Esophagus (tissue), 2 donors: ENCODE measurements at regions not wholly inside any gene's neighbourhood (a gene's known extent, or its start where the extent isn't known, plus 50 kb on each side); places are given as distances from the start of the nearest gene placed in this dataset.

Experiments used
- H3K27ac ChIP-seq, 2 donors: one replicate each; pipeline ENCODE4 v1.5.1; 2013; ENCODE audit warnings: low read depth in 2 of 2, mild to moderate bottlenecking in 2 of 2, inconsistent platforms in 1 of 2, low read length in 1 of 2, moderate library complexity in 1 of 2
- H3K27me3 ChIP-seq, 2 donors: one replicate each; pipeline ENCODE4 v1.6.1; 2013; ENCODE audit warnings: low read length in 2 of 2, control low read depth in 1 of 2, mild to moderate bottlenecking in 1 of 2; ENCODE audit not compliant: insufficient read depth in 2 of 2, control insufficient read depth in 1 of 2
- H3K36me3 ChIP-seq, 2 donors: one replicate each; pipeline ENCODE4 v1.6.1; 2013; ENCODE audit warnings: low read length in 1 of 2; ENCODE audit not compliant: control insufficient read depth in 2 of 2, insufficient read depth in 2 of 2
- H3K4me1 ChIP-seq, 2 donors: one replicate each; pipeline ENCODE4 v1.6.1; 2013; ENCODE audit warnings: low read length in 1 of 2; ENCODE audit not compliant: control insufficient read depth in 2 of 2, insufficient read depth in 2 of 2
- H3K4me3 ChIP-seq, 2 donors: one replicate each; pipeline ENCODE4 v1.5.1; 2013; ENCODE audit warnings: low read length in 2 of 2, mild to moderate bottlenecking in 2 of 2, low read depth in 1 of 2, moderate library complexity in 1 of 2
- H3K9me3 ChIP-seq, 2 donors: one replicate each; pipeline ENCODE4 v1.6.1; 2013; ENCODE audit warnings: mild to moderate bottlenecking in 2 of 2, low read depth in 1 of 2, low read length in 1 of 2, moderate library complexity in 1 of 2; ENCODE audit not compliant: control insufficient read depth in 2 of 2, insufficient read depth in 1 of 2
- whole genome bisulfite sequencing, 2 donors: extraction: QIAGEN DNeasy Blood & Tissue Kit; methylation state at CpG; one replicate each; pipeline ENCODE4 v1.1.7; 2013; 5-methylcytosine and 5-hydroxymethylcytosine counted together
- donor health status: healthy with polysubstance abuse.
- donor health status: Bipolar disorder and iron deficiency.

DNA sequence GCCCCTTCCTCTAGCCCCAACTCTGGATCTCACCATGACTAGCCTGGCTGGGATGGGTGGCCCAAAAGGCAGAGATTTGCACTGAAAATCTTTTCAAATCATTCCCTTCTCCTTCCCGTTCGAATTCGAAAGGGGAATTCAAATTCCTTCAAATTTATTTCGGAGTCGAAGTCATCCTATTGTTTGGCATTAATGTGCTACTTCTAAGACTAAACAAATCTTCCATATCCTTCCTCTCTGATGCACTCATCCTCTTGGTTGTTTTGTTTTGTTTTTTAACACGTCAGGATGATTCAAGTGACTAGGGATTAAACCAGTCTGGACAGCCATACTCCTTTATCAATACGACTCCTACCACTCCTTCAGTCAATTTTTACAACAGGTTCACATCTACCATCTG lies 95.5 kb upstream of the SGIP1 start:
- H3K9me3 ChIP-seq: no peaks in the 10 kb centered on the region
- 74 to 76% methylated on average over 7 of the region's 7 CpGs for WGBS, 2 donors
- no peak overlapping the region for H3K4me3 ChIP-seq
- H3K27me3 ChIP-seq: no peaks in the 10 kb centered on the region
- H3K27ac ChIP-seq: no peak overlapping the region
- no peaks in the 10 kb centered on the region for H3K36me3 ChIP-seq
- H3K4me1 ChIP-seq: no peaks in the 10 kb centered on the region

DNA sequence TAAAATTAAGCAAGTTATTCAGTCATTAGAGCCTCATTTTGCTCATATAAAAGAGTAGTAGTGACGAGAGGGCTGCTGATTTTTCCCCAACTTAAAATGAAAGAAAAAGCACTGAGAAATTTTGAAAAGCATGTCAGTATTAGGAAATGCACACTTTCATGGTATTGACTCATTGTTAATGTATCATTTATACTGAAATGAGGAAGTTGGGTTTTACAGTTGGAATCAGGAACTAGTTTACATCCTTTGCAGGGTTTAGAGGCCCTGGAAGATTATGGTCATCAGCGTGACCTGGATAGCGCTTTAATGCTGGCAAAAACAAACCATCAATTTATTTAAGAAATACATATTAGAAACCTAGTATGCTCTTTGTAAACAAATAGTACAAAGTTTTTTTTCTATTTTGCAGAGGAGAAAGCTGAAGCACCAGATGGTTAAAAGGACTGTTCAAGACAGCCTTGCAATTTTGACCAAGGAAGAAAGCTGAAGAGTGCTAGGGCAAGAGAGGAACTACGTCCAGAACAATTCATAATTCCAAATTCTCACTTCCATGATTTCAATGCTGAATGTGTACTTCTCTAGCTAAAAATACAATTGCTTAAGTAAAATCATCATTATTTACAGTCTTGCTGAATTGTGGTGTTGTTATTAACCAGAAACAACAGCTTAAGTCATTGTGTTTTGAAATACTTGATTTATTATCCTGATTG lies 94.8 kb upstream of the SGIP1 start:
- Histone ChIP-seq H3K4me3 (no peak overlapping the region), H3K27me3 (no peaks in the 10 kb centered on the region), H3K36me3 (no peaks in the 10 kb centered on the region), H3K27ac (no peak overlapping the region), H3K9me3 (no peaks in the 10 kb centered on the region), H3K4me1 (no peaks in the 10 kb centered on the region)
- WGBS, 2 donors: 57 to 65% methylated on average over 4 of the region's 4 CpGs

DNA sequence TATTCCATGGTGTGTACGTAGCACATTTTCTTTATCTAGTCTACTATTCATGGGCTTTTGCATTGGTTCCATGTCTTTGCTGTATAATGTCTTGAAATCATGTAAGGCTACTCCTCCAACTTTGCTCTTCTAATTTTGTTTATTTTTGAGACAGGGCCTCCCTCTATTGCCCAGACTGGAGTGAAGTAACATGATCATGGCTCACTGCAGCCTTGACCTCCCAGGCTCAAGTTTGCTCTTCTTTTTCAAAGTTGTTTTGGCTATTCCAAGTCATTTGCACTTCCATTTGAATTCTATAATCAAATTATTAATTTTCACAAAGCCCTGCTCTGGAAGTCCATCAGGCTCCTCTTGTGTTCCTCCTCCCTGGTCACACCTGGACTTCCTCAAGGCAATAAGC lies 90.2 kb upstream of the SGIP1 start:
- Histone ChIP-seq H3K9me3 (no peaks in the 10 kb centered on the region), H3K27ac (no peak overlapping the region), H3K4me1 (no peaks in the 10 kb centered on the region), H3K27me3 (no peaks in the 10 kb centered on the region), H3K36me3 (no peaks in the 10 kb centered on the region), H3K4me3 (no peak overlapping the region)
- 94 to 96% methylated on average over 1 of the region's 1 CpG for WGBS, 2 donors

DNA sequence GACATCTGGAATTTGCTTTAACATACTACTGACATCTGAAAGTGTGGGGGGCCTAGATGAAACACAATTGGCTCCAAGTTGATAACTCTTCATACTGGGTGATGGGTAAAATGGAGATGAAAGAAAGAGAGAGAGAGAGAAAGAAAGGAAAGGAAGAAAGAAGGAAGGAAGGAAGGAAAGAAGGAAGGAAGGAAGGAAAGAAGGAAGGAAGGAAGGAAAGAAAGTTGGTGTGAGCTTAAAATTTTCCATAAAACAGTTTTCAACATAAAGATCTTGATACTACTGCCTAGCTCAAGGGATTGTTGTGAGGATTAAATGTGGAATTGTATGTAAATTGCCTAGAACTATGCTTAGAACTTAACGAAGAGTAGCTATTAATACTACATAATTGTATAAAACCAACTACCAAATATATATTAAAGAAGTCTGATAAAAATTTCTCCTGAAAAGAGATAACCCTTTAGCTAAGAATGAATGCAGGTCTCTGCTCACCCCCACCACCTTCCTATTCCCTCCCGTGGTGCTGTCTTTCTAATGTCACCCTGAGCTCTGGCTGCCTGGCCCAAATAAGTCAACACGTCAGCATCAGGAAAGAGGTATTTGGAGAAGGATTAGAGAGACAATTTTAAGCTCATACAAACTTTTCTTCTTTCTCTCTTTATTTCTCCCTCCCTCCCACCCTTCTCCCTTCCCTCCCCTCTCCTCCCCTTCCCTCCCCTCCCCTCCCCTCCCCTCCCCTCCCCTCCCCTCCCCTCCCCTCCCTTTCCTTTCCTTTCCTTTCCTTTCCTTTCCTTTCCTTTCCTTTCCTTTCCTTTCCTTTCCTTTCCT lies 89.3 kb upstream of the SGIP1 start:
- Histone ChIP-seq H3K27me3 (no peaks in the 10 kb centered on the region), H3K4me3 (no peak overlapping the region), H3K4me1 (no peaks in the 10 kb centered on the region), H3K36me3 (no peaks in the 10 kb centered on the region), H3K27ac (peak overlapping the region in 1 of 2 donors; percentile 31), H3K9me3 (no peaks in the 10 kb centered on the region)
- 61 to 67% methylated on average over 3 of the region's 3 CpGs for WGBS, 2 donors

DNA sequence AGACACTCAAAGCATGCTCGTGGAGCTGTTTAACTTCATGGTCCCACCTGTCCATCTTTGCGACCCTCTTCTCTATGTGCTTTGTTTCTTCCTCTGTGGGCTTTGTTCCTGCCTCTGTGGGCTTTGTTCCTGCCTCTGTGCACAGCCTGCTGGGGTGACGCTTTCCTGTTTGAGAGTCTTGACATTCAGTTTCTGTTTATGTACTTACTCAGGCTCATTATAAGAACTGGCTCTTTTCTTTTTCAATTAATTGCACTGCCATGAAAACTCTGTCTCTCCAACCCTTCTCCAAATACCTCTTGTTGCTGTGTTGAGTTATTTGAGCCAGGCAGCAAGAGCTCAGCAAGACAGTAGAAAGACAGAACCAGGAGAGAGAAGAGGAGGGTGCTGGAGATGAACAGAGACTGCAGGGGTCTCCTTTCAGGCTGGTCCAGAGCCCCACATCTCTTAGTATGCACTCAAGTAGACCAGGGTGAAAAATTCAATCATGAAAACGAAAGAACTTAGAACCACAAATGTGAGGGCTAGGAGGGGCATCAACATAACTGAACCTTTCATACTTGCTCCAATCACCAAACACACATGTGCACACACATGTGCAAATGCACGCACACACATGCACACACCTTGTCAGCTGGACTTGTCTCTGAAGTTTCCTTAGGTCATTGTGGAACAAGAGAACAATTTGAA lies 88.3 kb upstream of the SGIP1 start:
- 70 to 71% methylated on average over 5 of the region's 5 CpGs for WGBS, 2 donors
- no peaks in the 10 kb centered on the region for H3K4me1 ChIP-seq
- no peaks in the 10 kb centered on the region for H3K27me3 ChIP-seq
- H3K4me3 ChIP-seq: no peak overlapping the region
- H3K27ac ChIP-seq: peak overlapping the region; percentile 40 to 56
- no peaks in the 10 kb centered on the region for H3K36me3 ChIP-seq
- H3K9me3 ChIP-seq: no peaks in the 10 kb centered on the region

DNA sequence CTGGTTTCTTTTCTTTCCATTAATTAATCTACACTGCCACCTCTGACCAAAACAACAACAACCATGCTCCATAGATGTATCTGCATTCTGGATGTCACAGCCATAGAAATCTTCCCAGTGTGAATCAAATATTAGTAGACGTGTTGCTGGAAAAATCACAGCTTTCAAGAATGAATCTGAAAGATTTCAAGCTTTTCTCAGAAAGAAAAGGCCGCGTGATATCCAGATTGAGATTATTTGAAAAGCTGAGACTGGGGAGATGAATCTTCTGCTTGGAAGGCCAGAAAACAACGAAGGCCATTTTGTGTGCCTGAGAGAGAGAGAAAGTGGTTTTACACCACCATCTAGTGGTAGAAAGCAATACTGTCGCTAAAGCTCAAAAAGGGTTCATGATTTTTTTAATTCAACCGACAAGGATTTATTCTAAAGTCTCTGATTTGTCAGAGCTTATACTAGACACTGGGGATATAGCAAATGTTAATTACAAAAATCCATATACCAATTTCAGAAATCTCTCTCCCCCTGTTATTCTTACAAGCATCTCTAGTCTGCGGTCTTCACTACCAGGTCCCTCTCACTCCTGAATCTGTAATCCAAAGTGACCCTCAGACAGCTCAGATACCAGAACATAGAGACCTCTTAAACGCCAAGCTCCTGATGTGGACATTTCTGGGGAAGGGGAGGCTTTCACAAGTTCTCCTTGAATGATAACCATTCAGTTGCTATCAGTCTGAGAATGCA lies 87.5 kb upstream of the SGIP1 start:
- Histone ChIP-seq H3K36me3 (no peaks in the 10 kb centered on the region), H3K9me3 (no peaks in the 10 kb centered on the region), H3K27ac (no peak overlapping the region), H3K4me1 (no peaks in the 10 kb centered on the region), H3K4me3 (no peak overlapping the region), H3K27me3 (no peaks in the 10 kb centered on the region)
- 16 to 19% methylated on average over 8 of the region's 8 CpGs for WGBS, 2 donors

DNA sequence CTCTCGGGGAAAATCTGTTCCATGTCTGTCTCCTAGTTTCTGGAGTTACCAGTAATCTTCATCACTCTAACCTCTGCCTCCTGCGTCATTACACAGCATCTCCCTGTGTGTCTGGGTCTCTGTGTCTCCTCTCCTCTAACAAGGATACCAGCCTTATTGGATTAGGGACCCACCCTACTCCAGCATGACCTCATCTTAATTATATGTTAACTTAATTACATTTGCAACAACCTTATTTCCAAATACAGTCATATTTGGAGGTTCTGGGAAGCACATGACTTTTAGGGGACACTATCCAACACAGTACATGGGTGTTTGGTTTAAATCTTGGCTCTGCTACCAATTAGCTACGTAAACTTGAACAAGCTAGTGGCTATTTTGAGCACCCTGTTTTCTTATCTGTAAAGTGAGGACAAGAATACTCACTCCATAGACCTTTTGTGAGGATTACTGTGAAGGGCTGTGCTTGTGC lies 83.9 kb upstream of the SGIP1 start:
- Histone ChIP-seq H3K4me3 (no peak overlapping the region), H3K27me3 (no peaks in the 10 kb centered on the region), H3K36me3 (no peaks in the 10 kb centered on the region), H3K4me1 (no peaks in the 10 kb centered on the region), H3K27ac (peak overlapping the region in 1 of 2 donors; percentile 22), H3K9me3 (no peaks in the 10 kb centered on the region)
- WGBS, 2 donors: 67% methylated on average over 3 of the region's 3 CpGs

DNA sequence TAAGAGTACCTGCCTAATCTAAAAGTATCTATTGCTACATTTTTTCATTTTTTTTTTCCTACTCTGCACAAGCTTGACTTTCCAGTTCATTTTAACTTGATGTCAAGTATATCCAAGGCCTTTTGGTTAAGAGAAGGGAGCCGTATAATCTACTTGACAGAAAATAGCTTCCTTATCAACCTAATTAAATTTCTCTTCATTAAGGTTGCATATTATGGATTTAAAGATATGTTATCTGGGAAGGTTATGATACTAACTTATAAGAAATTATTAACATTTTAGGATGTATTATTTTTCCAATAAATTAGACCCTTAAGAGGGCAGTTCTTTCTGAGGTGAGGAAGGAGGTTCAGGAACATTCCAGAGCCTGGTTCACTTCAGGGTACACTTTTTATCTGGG lies 83.1 kb upstream of the SGIP1 start:
- Histone ChIP-seq H3K27ac (no peak overlapping the region), H3K27me3 (no peaks in the 10 kb centered on the region), H3K4me3 (no peak overlapping the region), H3K36me3 (no peaks in the 10 kb centered on the region), H3K4me1 (no peaks in the 10 kb centered on the region), H3K9me3 (no peaks in the 10 kb centered on the region)
- 79 to 90% methylated on average over 1 of the region's 1 CpG for whole genome bisulfite sequencing, 2 donors

DNA sequence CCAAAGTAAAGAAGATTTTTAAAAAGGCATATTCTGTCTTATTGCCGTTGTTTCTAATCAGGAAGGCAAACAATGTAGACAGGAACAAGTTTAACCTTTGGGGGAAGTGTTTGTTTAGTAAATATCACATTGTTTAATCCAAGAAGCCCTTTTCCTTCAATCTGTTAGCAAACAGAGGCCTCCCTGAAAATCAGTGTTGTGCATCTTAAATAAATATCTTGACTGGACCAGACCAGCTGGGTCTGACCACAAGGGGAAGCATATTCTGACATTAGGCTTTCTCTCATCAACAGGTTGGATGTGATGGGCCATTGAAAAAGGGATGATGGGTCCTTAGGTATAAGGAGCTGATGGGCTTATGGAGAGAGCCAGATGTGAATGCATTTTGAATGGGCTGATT lies 81.8 kb upstream of the SGIP1 start:
- Histone ChIP-seq H3K4me1 (no peaks in the 10 kb centered on the region), H3K4me3 (no peak overlapping the region), H3K27me3 (no peaks in the 10 kb centered on the region), H3K27ac (no peak overlapping the region), H3K9me3 (no peaks in the 10 kb centered on the region), H3K36me3 (no peaks in the 10 kb centered on the region)
- WGBS, 2 donors: 50 to 73% methylated on average over 1 of the region's 1 CpG
